ENCODE measurements at regions not wholly inside any gene's neighbourhood (a gene's known extent, or its start where the extent isn't known, plus 50 kb on each side); places are given as distances from the start of the nearest gene placed in this dataset.

DNA sequence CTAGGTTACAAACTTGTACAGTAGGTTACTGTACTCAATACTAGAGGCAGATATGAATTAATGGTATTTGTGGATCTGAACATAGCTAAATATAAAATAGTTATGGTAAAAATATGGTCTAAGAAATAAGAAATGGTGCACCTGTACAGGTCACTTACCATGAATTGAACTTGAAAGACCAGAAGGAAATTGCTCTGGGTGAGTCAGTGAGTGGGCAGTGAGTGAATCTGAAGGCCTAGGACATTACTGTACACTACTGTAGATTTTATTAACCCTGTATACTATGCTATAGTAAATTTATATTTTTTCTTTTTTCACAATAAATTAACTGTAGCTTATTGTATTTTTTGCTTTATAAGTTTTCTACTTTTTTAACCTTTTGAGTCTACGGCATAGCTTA, 1020.4 kb downstream of the CDH18 start:
- TF ChIP-seq POLR2A (IDR thresholded peaks at IDR 0.05), result no peak
- TF ChIP-seq, protein P1, sequence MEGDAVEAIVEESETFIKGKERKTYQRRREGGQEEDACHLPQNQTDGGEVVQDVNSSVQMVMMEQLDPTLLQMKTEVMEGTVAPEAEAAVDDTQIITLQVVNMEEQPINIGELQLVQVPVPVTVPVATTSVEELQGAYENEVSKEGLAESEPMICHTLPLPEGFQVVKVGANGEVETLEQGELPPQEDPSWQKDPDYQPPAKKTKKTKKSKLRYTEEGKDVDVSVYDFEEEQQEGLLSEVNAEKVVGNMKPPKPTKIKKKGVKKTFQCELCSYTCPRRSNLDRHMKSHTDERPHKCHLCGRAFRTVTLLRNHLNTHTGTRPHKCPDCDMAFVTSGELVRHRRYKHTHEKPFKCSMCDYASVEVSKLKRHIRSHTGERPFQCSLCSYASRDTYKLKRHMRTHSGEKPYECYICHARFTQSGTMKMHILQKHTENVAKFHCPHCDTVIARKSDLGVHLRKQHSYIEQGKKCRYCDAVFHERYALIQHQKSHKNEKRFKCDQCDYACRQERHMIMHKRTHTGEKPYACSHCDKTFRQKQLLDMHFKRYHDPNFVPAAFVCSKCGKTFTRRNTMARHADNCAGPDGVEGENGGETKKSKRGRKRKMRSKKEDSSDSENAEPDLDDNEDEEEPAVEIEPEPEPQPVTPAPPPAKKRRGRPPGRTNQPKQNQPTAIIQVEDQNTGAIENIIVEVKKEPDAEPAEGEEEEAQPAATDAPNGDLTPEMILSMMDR (IDR thresholded peaks at IDR 0.05), result no peak
